ENCODE measurements at regions not wholly inside any gene's neighbourhood (a gene's known extent, or its start where the extent isn't known, plus 50 kb on each side); places are given as distances from the start of the nearest gene placed in this dataset.

GRCh38 chr7:45347804-45348203 is 190.2 kb downstream of the RAMP3 start:
- TF ChIP-seq CTCF (IDR thresholded peaks at IDR 0.05) (no peak), POLR2AphosphoS5 (IDR thresholded peaks at IDR 0.05) (no peak), POLR2A (IDR thresholded peaks at IDR 0.05) (no peak)

Data from gastroesophageal sphincter (tissue), 3 donors.